Uterus (tissue), 3 donors: ENCODE measurements at regions not wholly inside any gene's neighbourhood (a gene's known extent, or its start where the extent isn't known, plus 50 kb on each side); places are given as distances from the start of the nearest gene placed in this dataset.

ENCODE experiments used
- DNase-seq, 2 donors: peaks; one replicate each; pipeline ENCODE4 v3.0.0-alpha.2; 2019 to 2020
- H3K27ac ChIP-seq, 2 donors: fragments of 200-600 bp; sonication (generic); 1 replicate in 1 of 2; 2 replicates in 1 of 2; pipeline ENCODE4 v1.5.1; 2016 to 2018
- H3K27me3 ChIP-seq, 2 donors: fragments of 200-600 bp; sonication (generic); one replicate each; pipeline ENCODE4 v1.5.1; 2018 to 2019; ENCODE audit warnings: control low read depth in 1 of 2
- H3K36me3 ChIP-seq, 2 donors: fragments of 200-600 bp; sonication (generic); one replicate each; pipeline ENCODE4 v1.5.1; 2019; ENCODE audit warnings: control low read depth in 1 of 2
- H3K4me1 ChIP-seq, 2 donors: fragments of 200-600 bp; sonication (generic); one replicate each; pipeline ENCODE4 v1.5.1; 2018 to 2019; ENCODE audit warnings: control low read depth in 1 of 2
- H3K4me3 ChIP-seq, 2 donors: fragments of 200-600 bp; sonication (generic); 1 replicate in 1 of 2; 2 replicates in 1 of 2; pipeline ENCODE4 v1.5.1; 2018 to 2019; ENCODE audit warnings: mild to moderate bottlenecking in 1 of 2
- H3K9me3 ChIP-seq, 2 donors: fragments of 200-600 bp; sonication (generic); one replicate each; pipeline ENCODE4 v1.5.1; 2019; ENCODE audit warnings: control low read depth in 1 of 2
- POLR2A ChIP-seq, 2 donors: fragments of 450-650 bp; IDR thresholded peaks; one replicate each; pipeline ENCODE4 v1.6.1; 2016; ENCODE audit warnings: antibody characterized with exemption in 2 of 2, mild to moderate bottlenecking in 1 of 2, moderate library complexity in 1 of 2
- intact Hi-C: fragments of 100-400 bp; cut with DNase I; formaldehyde crosslinking; loops from one replicate; pipeline ENCODE4 v1.15.1; 2023; ENCODE audit warnings: low total_unique reads
- TF ChIP-seq, protein P1 (sequence below), 4 experiments: fragments of 200-600 bp in 2 of 4; fragments of 450-650 bp in 2 of 4; sonication (generic) in 2 of 4; IDR thresholded peaks; one replicate each; pipeline ENCODE4 v1.5.1; 2016 to 2019; ENCODE audit warnings: antibody characterized with exemption in 4 of 4, mild to moderate bottlenecking in 2 of 4, moderate library complexity in 1 of 4
- donor health status: DM: yes; HTN: yes; CAD: no.

DNA sequence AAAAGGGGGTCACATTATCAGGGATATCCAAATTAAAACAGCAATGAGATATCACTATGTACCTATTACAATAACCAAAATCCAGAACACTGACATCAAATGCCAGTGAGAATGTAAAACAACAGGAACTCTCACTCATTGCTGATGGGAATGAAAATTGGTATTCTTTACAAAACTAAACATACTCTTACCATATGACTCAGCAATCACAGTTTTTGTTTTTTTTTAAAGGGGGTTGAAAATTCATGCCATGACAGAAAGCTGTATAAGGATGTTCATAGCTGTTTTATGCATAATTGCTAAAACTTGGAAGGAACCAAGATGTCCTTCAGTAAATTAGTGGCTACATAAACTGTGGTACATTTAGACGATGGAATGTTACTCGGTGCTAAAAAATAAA is 71.6 kb upstream of the SLITRK1 start:
- no peak overlapping the region for H3K27ac ChIP-seq
- no peaks in the 10 kb centered on the region for H3K36me3 ChIP-seq
- TF ChIP-seq, protein P1, sequence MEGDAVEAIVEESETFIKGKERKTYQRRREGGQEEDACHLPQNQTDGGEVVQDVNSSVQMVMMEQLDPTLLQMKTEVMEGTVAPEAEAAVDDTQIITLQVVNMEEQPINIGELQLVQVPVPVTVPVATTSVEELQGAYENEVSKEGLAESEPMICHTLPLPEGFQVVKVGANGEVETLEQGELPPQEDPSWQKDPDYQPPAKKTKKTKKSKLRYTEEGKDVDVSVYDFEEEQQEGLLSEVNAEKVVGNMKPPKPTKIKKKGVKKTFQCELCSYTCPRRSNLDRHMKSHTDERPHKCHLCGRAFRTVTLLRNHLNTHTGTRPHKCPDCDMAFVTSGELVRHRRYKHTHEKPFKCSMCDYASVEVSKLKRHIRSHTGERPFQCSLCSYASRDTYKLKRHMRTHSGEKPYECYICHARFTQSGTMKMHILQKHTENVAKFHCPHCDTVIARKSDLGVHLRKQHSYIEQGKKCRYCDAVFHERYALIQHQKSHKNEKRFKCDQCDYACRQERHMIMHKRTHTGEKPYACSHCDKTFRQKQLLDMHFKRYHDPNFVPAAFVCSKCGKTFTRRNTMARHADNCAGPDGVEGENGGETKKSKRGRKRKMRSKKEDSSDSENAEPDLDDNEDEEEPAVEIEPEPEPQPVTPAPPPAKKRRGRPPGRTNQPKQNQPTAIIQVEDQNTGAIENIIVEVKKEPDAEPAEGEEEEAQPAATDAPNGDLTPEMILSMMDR (IDR thresholded peaks at IDR 0.05) = no peak
- TF ChIP-seq POLR2A (IDR thresholded peaks at IDR 0.05) = no peak
- no peak overlapping the region for H3K4me3 ChIP-seq
- H3K4me1 ChIP-seq = no peaks in the 10 kb centered on the region
- intact Hi-C loops = no loop called here
- no peak for DNase-seq
- H3K27me3 ChIP-seq = no peaks in the 10 kb centered on the region
- H3K9me3 ChIP-seq = no peaks in the 10 kb centered on the region

DNA sequence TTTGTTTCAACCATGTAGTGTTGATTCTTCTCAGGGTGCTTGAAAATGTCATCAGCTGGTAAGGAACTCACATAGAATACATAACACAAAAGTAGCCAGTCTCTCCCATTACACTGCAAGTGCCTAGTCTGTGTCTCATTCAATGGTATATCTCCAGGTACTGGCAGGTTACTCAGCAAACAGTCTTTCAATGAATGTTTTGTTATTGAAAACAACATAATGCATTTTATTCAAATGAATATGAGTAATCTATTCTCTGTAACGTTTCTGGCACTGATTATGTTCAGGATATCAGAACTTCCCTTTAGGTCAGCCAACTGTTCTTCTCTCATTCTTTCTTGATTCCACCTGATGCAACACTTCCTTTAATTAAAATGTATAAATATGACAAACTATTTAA is 68.0 kb upstream of the SLITRK1 start:
- Histone ChIP-seq H3K27ac (no peak overlapping the region), H3K27me3 (no peaks in the 10 kb centered on the region), H3K36me3 (no peaks in the 10 kb centered on the region), H3K4me3 (no peak overlapping the region), H3K4me1 (no peaks in the 10 kb centered on the region), H3K9me3 (no peaks in the 10 kb centered on the region)
- no peak for DNase-seq
- TF ChIP-seq POLR2A (IDR thresholded peaks at IDR 0.05) = no peak
- TF ChIP-seq, protein P1 (IDR thresholded peaks at IDR 0.05) = no peak
- intact Hi-C loops = no loop called here

DNA sequence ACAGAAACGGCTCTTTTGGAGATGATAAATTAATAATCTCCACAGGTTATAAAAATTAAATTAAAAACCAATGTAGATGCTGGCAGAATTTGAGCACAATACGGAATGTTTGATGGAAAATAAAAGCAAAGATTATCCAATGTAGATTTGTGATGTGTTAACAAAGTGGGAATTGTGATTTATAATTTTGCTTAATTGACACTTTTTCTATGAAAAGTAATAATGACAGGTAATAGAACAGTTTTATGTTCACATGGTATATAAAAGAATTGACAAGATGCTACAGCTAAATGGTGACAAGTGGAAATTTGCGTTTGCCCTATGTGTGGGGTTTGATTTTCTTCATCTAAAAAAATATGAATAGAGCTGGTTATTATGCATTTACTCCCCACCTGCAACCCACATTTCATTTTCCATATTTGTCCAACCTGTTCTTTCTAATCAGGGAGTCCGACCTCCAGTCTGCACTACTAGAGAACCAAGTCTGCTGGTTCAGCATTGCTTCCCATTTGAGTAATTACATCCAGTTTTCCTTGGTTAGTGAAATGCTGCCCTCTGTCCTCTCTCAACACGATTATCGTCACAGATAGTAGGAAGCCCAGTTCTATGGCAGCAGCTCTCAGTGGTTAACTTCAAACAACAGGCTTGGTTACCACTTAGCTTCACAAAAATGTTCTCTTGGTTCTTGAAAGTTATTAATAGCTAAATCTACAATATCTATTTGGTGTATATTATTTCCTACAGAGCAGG is 61.4 kb upstream of the SLITRK1 start:
- no peak overlapping the region for H3K27ac ChIP-seq
- H3K27me3 ChIP-seq = no peaks in the 10 kb centered on the region
- no peak overlapping the region for H3K4me3 ChIP-seq
- no peaks in the 10 kb centered on the region for H3K9me3 ChIP-seq
- DNase-seq = no peak
- intact Hi-C loops = no loop called here
- no peaks in the 10 kb centered on the region for H3K36me3 ChIP-seq
- no peaks in the 10 kb centered on the region for H3K4me1 ChIP-seq
- TF ChIP-seq, protein P1 (IDR thresholded peaks at IDR 0.05) = no peak
- no peak for TF ChIP-seq POLR2A (IDR thresholded peaks at IDR 0.05)

DNA sequence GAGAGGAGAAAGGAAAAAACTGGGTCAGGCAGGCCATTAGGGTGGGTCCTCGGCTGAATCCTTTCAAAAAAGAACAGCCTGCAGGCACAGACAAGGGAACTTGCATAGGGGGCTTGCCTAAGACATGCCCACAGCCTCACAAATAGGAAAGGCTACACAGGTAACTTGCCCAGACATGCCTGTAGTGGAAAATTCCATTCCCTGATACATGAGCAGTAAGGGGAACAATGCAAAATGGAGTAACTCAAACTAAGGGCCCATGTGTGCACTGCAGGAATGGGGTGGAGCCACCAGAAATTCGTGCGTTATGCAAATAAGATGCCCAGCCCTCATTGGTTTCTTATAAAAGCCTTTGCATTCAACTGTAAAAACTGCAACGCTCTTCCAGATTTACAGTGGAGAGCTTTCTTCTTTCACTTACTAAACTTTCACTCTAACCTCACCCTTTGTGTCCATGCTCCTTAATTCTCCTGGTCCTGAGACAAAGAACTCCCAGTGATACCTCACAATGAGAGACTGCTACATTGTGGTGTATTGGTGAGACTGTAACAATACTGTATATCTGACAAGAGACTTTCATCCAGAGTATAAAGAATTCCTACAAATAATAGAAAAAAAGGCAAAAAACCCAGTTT is 59.5 kb upstream of the SLITRK1 start:
- DNase-seq = no peak
- Histone ChIP-seq H3K27me3 (no peaks in the 10 kb centered on the region), H3K36me3 (no peaks in the 10 kb centered on the region), H3K27ac (no peak overlapping the region), H3K9me3 (no peaks in the 10 kb centered on the region), H3K4me1 (no peaks in the 10 kb centered on the region), H3K4me3 (no peak overlapping the region)
- intact Hi-C loops = no loop called here
- no peak for TF ChIP-seq POLR2A (IDR thresholded peaks at IDR 0.05)
- TF ChIP-seq, protein P1 (IDR thresholded peaks at IDR 0.05) = no peak

DNA sequence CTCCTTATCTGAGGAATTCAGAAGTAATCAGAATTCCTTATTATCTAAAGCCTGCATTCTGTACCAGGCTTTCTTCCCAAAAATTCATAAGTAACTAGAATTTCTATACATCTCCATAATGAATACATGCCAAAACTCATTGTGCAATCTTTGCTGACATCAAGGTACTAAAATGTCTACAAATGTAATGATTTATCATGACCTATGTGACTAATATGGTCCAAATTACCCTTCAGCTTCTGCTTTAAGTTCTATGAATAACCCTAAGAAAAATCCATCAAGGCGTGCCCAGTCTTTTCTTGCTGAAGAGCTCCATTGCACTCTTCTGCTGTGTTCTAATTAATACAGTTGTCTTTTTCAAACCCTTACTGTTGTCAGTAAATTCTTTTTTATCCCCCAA is 58.5 kb upstream of the SLITRK1 start:
- no peak for DNase-seq
- H3K27ac ChIP-seq = no peak overlapping the region
- no peaks in the 10 kb centered on the region for H3K4me1 ChIP-seq
- intact Hi-C loops = no loop called here
- no peaks in the 10 kb centered on the region for H3K27me3 ChIP-seq
- H3K4me3 ChIP-seq = no peak overlapping the region
- H3K36me3 ChIP-seq = no peaks in the 10 kb centered on the region
- TF ChIP-seq POLR2A (IDR thresholded peaks at IDR 0.05) = no peak
- TF ChIP-seq, protein P1 (IDR thresholded peaks at IDR 0.05) = no peak
- H3K9me3 ChIP-seq = no peaks in the 10 kb centered on the region
